Transverse colon (tissue), 4 donors: ENCODE measurements at regions not wholly inside any gene's neighbourhood (a gene's known extent, or its start where the extent isn't known, plus 50 kb on each side); places are given as distances from the start of the nearest gene placed in this dataset.

Experiments used
- DNase-seq: peaks from one replicate; pipeline ENCODE4 v3.0.0-alpha.2; 2019
- H3K27ac ChIP-seq, 4 donors: fragments of 200-600 bp; sonication (generic); 2 replicates each; pipeline ENCODE4 v1.5.1; 2016 to 2018; ENCODE audit warnings: inconsistent platforms in 4 of 4
- H3K27me3 ChIP-seq: fragments of 200-600 bp; sonication (generic); 2 replicates; pipeline ENCODE4 v1.5.1; 2017; ENCODE audit warnings: inconsistent platforms
- H3K36me3 ChIP-seq, 4 donors: fragments of 200-600 bp; sonication (generic); 2 replicates each; pipeline ENCODE4 v1.5.1; 2017 to 2019; ENCODE audit warnings: inconsistent platforms in 4 of 4
- H3K4me1 ChIP-seq, 4 donors: fragments of 200-600 bp; sonication (generic); 2 replicates each; pipeline ENCODE4 v1.5.1; 2017 to 2020; ENCODE audit warnings: inconsistent platforms in 4 of 4
- H3K4me3 ChIP-seq, 4 donors: fragments of 200-600 bp; sonication (generic); 1 replicate in 1 of 4; 2 replicates in 3 of 4; pipeline versions ENCODE4 v1.5.1 to v1.6.1; 2017 to 2019; ENCODE audit warnings: inconsistent platforms in 4 of 4
- H3K9me3 ChIP-seq, 2 donors: fragments of 200-600 bp; sonication (generic); 2 replicates each; pipeline ENCODE4 v1.5.1; 2017 to 2019; ENCODE audit warnings: inconsistent platforms in 2 of 2
- CTCF ChIP-seq, 5 experiments: fragments of 200-600 bp in 3 of 5; fragments of 450-650 bp in 2 of 5; sonication (generic) in 3 of 5; IDR thresholded peaks; 1 replicate in 2 of 5; 2 replicates in 3 of 5; pipeline ENCODE4 v1.5.1; 2016 to 2017; ENCODE audit warnings: antibody characterized with exemption in 5 of 5, inconsistent platforms in 3 of 5, mild to moderate bottlenecking in 2 of 5, moderate library complexity in 1 of 5
- EP300 ChIP-seq: sonication (generic); formaldehyde crosslinking; IDR thresholded peaks from one replicate; pipeline ENCODE4 v1.6.1; 2017; ENCODE audit warnings: antibody characterized with exemption, low read depth
- POLR2A ChIP-seq: fragments of 450-650 bp; IDR thresholded peaks from one replicate; pipeline ENCODE4 v1.6.1; 2016; ENCODE audit warnings: antibody characterized with exemption, mild to moderate bottlenecking, moderate library complexity
- POLR2AphosphoS5 ChIP-seq, 3 donors: sonication (generic); formaldehyde crosslinking; IDR thresholded peaks; one replicate each; pipeline ENCODE4 v1.6.1; 2016; ENCODE audit warnings: antibody characterized with exemption in 3 of 3
- WGBS, 2 donors: methylation state at CpG; one replicate each; pipeline ENCODE4 v1.1.5; 2018; ENCODE audit warnings: low coverage in 1 of 2; 5-methylcytosine and 5-hydroxymethylcytosine counted together
- in situ Hi-C, 4 donors: fragments of 200-750 bp; cut with MboI; loops; one replicate each; pipeline versions ENCODE4 v1.15.0 to v1.15.1; 2017; ENCODE audit warnings: low sequenced_read_pairs in 3 of 4, low pct_ligation_motif_present in 1 of 4, low pct_unique_long_range_greater_than_20kb in 1 of 4
- intact Hi-C: fragments of 100-400 bp; cut with DNase I; formaldehyde crosslinking; loops from one replicate; pipeline ENCODE4 v1.15.1; 2023; ENCODE audit warnings: low total_unique reads

- no peaks in the 10 kb centered on the region for H3K4me1 ChIP-seq
- WGBS, 2 donors, result 38% methylated on average over 3 of the region's 3 CpGs; no CpG with 5 or more reads in 1 of the 2 donors
- TF ChIP-seq POLR2A (no peak), EP300 (no peak), CTCF (IDR thresholded peaks at IDR 0.05) (no peak), POLR2AphosphoS5 (IDR thresholded peaks at IDR 0.05) (no peak)
These were observed 325.1 kb upstream of the ERCC4 start for GRCh38 chr16:13594823-13595222.

GRCh38 chr16:13606804-13607203 is 313.1 kb upstream of the ERCC4 start:
- no peak for TF ChIP-seq POLR2AphosphoS5 (IDR thresholded peaks at IDR 0.05)
- no peak for TF ChIP-seq EP300
- TF ChIP-seq CTCF (IDR thresholded peaks at IDR 0.05), result no peak
- H3K4me3 ChIP-seq, result no peak overlapping the region
- in situ Hi-C loops (no loop called here), intact Hi-C loops (no loop called here)
- DNase-seq, result no peak
- no peaks in the 10 kb centered on the region for H3K27me3 ChIP-seq
- H3K4me1 ChIP-seq, result no peaks in the 10 kb centered on the region
- no peak overlapping the region for H3K27ac ChIP-seq
- WGBS, 2 donors, result 94% methylated on average over 11 to 25 of the region's 25 CpGs
- no peaks in the 10 kb centered on the region for H3K36me3 ChIP-seq
- no peaks in the 10 kb centered on the region for H3K9me3 ChIP-seq

More at GRCh38 chr16:13594823-13595222, 325.1 kb upstream of the ERCC4 start:
- Histone ChIP-seq H3K4me3 (no peak overlapping the region), H3K27ac (no peak overlapping the region), H3K36me3 (no peaks in the 10 kb centered on the region), H3K9me3 (no peaks in the 10 kb centered on the region), H3K27me3 (no peaks in the 10 kb centered on the region)
- DNase-seq, result no peak
- intact Hi-C loops (no loop called here), in situ Hi-C loops (no loop called here)

- H3K27me3 ChIP-seq, result no peaks in the 10 kb centered on the region
- in situ Hi-C loops (no loop called here), intact Hi-C loops (no loop called here)
- H3K4me3 ChIP-seq, result no peak overlapping the region
- no peak overlapping the region for H3K27ac ChIP-seq
- TF ChIP-seq POLR2AphosphoS5 (IDR thresholded peaks at IDR 0.05) (no peak), EP300 (no peak), POLR2A (no peak), CTCF (IDR thresholded peaks at IDR 0.05) (no peak)
- no peaks in the 10 kb centered on the region for H3K4me1 ChIP-seq
- no peak for DNase-seq
- H3K9me3 ChIP-seq, result no peaks in the 10 kb centered on the region
- H3K36me3 ChIP-seq, result no peaks in the 10 kb centered on the region
- 70 to 88% methylated on average over 10 to 17 of the region's 17 CpGs for WGBS, 2 donors
These were observed 312.7 kb upstream of the ERCC4 start for GRCh38 chr16:13607289-13607688.

GRCh38 chr16:13611596-13611995 is 308.4 kb upstream of the ERCC4 start:
- Histone ChIP-seq H3K27me3 (no peaks in the 10 kb centered on the region), H3K4me1 (no peaks in the 10 kb centered on the region), H3K4me3 (no peak overlapping the region), H3K27ac (no peak overlapping the region), H3K9me3 (no peaks in the 10 kb centered on the region), H3K36me3 (no peaks in the 10 kb centered on the region)
- in situ Hi-C loops (no loop called here), intact Hi-C loops (no loop called here)
- TF ChIP-seq POLR2A (no peak), CTCF (IDR thresholded peaks at IDR 0.05) (no peak), EP300 (no peak), POLR2AphosphoS5 (IDR thresholded peaks at IDR 0.05) (no peak)
- DNase-seq, result no peak
- WGBS, 2 donors, result 77 to 78% methylated on average over 5 to 7 of the region's 7 CpGs
